Uterus (tissue), 2 donors: ENCODE measurements at regions not wholly inside any gene's neighbourhood (a gene's known extent, or its start where the extent isn't known, plus 50 kb on each side); places are given as distances from the start of the nearest gene placed in this dataset.

Experiments
- POLR2A ChIP-seq, 2 donors: fragments of 450-650 bp; IDR thresholded peaks; one replicate each; pipeline ENCODE4 v1.6.1; 2016; ENCODE audit warnings: antibody characterized with exemption in 2 of 2, mild to moderate bottlenecking in 1 of 2, moderate library complexity in 1 of 2
- TF ChIP-seq, protein P1 (sequence below), 4 experiments: fragments of 200-600 bp in 2 of 4; fragments of 450-650 bp in 2 of 4; sonication (generic) in 2 of 4; IDR thresholded peaks; one replicate each; pipeline ENCODE4 v1.5.1; 2016 to 2019; ENCODE audit warnings: antibody characterized with exemption in 4 of 4, mild to moderate bottlenecking in 2 of 4, moderate library complexity in 1 of 4

DNA sequence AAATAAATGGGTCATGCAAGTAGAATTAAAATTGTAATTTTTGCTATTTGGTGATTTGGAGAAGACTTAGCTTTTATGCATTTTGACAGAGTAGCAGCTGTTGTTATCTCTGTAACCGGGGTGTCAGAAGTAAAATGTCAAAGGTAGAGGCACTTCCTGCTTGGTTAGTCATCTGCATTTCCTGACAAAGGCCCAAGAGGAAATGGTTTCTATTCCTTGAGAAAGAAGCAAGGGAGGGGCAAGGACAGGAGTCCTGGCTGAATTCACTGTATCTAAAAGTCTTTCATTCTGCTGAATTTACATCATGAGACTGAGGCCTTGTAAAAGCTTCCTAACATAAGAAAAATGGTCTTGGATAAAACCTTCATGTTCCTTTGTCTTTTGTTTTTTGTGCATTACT, 550.9 kb upstream of the BOD1L1 start:
- TF ChIP-seq, protein P1, sequence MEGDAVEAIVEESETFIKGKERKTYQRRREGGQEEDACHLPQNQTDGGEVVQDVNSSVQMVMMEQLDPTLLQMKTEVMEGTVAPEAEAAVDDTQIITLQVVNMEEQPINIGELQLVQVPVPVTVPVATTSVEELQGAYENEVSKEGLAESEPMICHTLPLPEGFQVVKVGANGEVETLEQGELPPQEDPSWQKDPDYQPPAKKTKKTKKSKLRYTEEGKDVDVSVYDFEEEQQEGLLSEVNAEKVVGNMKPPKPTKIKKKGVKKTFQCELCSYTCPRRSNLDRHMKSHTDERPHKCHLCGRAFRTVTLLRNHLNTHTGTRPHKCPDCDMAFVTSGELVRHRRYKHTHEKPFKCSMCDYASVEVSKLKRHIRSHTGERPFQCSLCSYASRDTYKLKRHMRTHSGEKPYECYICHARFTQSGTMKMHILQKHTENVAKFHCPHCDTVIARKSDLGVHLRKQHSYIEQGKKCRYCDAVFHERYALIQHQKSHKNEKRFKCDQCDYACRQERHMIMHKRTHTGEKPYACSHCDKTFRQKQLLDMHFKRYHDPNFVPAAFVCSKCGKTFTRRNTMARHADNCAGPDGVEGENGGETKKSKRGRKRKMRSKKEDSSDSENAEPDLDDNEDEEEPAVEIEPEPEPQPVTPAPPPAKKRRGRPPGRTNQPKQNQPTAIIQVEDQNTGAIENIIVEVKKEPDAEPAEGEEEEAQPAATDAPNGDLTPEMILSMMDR (IDR thresholded peaks at IDR 0.05) = no peak
- no peak for TF ChIP-seq POLR2A (IDR thresholded peaks at IDR 0.05)
